Pons (tissue), 1 donor: ENCODE measurements at regions not wholly inside any gene's neighbourhood (a gene's known extent, or its start where the extent isn't known, plus 50 kb on each side); places are given as distances from the start of the nearest gene placed in this dataset.
"Not testable (repeated sequence)": the region's sequence is repeated elsewhere in the genome, so short reads cannot be mapped to it uniquely, and the experiment has no call there.

Experiments
- DNase-seq: peaks from one replicate; pipeline ENCODE4 v3.0.0-alpha.2; 2016; ENCODE audit warnings: low spot score

DNA sequence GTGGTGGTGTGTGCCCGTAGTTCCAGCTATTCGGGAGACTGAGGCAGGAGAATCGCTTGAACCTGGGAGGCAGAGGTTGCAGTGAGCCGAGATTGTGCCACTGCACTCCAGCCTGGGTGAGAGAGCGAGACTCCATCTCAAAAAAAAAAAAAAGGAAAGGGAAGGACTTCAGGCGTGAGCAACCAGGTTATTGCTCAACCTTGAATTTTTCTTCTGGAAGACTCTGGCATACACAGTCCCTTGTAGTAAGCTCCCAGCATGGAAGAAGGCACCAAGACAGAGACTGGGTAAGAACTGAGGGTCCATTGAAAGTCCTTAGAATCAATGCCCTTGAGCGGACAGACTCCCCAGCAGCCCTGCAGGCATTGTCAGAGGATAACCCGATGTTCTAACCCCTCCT lies 75.0 kb downstream of the C9orf50 start:
- DNase-seq = not testable (repeated sequence)

DNA sequence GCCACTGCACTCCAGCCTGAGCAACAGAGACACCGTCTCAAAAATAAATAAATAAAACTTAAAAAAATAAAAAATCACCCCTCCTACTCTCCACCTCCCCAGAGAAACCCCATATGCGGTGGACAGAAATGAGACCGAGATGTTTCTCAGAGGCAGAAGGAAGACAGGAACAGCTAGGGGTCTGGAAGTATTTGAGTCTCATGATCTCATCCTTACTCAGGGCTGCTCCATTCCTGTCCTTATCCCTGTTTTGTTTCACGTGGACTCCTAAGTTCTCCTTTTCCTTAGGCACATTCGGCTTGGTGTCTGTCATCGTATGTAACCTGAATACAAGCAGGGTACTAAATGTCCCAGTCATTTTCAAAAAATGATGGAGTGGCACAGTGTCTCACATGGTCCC lies 76.1 kb downstream of the C9orf50 start:
- DNase-seq = no peak

DNA sequence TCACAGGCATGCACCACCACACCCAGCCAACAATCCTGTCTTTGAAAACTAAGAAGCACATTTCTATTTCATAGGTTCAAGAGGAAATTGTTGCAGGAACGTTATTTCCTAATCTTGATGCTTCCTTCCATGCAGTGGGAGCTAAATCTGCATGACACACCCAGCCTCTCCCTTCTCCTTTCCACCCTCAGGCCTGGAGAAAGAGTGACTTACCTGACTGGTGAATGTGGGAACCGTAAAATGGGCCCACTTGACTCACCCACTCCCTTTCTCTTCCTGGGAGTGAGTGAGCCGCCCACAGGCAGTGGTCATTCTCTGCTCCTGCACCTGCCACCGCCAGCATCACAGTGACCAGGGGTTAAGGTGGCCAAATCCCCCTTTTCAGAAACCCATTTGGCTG lies 78.2 kb downstream of the C9orf50 start:
- no peak for DNase-seq

DNA sequence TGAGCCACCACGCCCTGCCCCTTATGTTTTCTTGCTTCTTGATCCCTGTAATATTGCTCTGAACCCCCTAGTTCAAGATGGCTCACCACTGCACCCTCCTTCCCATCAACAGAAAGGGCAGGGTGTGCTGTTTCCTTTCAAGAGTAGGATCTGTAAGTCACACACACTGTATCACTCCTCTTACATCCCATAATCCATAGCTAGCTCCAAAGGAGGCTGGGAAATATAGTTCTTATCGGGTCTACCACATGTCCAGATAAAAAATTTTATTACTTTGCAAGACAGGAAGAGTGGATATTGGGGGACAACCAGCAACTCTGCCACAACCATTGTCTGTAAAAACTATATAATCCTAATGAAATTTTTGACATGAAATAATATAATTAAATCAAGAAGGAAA lies 79.6 kb downstream of the C9orf50 start:
- DNase-seq = no peak

DNA sequence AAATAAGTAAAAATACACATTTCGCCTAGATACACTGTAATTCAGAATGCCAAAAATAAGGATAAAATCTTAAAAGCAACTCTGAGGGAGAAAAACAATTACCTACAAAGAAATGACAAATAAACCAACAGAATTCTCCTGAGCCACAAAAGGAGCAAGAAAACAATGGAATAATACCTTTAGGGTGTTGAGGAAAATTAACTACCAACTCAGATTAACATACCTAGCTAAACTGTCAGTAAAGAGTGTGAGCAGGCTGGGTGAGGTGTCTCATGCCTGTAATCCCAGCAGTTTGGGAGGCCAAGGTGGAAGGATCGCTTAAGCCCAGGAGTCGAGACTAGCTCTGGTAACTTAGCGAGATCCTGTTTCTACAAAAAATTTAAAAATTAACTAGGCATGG lies 81.5 kb downstream of the C9orf50 start:
- DNase-seq = no peak

DNA sequence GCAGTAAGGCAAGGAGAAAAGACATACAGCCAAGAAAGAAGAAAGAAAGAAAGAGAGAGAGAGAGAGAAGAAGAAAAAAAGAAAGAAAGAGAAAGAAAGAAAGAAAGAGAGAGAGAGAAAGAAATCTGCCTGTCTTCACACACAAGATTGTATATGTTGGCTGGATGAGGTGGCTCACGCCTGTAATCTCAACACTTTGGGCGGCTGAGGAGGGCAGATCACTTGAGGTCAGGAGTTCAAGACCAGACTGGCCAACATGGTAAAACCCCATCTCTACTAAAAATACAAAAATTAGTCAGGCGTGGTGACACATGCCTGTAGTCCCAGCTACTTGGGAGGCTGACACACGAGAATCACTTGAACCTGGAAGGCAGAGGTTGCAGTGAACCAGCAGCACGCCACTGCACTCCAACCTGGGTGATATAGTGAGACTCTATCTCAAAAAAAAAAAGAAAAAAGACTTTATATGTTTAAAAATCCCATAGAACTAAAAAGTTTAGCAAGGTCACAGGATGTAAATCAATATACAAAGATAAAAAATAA lies 89.0 kb downstream of the C9orf50 start:
- not testable (repeated sequence) for DNase-seq

DNA sequence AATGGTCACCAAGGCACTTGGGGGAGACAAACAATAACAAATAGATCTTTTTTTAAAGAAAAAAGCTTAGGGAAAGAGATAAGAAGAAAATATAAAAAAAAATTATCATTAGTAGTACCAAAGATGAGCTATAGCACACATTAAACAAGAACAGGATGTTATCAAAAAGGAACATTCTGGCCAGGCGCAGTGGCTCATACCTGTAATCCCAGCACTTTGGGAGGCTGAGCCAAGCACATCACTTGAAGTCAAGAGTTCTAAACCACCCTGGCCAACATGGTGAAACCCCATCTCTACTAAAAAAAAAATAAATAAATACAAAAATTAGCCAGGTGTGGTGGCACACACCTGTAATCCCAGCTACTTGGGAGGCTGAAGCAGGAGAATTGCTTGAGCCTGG lies 92.9 kb downstream of the C9orf50 start:
- DNase-seq = not testable (repeated sequence)

DNA sequence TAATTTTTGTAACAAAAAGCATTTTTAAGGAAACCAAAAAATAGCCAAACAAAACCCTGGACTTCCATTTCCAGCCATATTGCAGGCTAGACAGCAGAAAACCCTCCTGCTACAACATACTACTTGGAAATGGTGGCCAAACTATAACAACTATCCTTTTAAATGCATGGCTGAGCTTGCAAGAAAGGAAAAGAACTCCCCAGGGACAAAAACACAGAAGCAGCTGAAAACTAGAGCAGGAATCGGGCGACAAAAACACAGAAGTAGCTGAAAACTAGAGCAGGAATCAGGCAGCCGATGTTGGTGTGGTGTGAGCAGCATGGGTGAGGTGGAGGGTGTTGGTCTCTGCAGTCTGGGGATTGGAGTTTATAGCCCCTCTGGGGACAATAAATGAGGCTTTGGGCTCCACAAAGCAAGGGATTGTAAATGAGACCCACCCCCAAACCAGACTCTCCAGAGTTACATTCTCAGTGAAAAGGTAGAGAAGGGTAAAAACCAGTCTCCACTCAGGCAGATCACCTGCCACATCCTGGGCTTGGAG lies 95.2 kb downstream of the C9orf50 start:
- DNase-seq = no peak

DNA sequence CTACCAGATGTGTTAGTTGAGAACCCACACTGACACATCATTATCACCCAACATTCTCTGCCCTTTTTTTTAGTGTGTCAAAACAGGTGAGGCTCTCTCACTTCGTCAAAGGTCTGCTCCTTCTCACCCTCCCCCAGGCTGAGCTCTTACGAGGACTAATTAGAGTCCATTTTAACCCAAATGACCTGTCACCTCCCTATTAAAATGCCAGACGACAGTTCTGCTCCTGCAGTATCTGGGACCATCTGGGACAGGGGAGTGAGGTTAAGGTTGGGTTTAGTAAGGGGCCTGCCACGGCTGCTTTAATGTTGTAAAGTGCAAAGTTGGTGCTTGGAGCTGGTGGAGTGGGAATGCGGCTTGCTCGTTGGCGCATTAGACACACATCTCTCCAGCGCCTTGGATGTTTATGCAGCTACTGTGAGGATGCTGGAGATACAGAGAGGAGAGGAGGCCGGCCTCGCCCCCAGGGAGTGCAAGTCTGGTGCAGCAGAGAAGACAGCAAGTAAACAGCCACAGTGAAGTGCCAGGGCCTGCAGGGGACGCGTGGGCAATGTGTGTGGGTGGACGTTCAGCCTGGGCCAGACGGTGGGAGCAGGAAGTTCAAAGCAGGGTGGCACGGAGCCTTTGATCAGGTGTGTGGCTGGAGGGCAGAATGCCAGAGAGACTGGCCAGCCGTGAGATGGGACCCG lies 96.2 kb downstream of the C9orf50 start:
- no peak for DNase-seq

DNA sequence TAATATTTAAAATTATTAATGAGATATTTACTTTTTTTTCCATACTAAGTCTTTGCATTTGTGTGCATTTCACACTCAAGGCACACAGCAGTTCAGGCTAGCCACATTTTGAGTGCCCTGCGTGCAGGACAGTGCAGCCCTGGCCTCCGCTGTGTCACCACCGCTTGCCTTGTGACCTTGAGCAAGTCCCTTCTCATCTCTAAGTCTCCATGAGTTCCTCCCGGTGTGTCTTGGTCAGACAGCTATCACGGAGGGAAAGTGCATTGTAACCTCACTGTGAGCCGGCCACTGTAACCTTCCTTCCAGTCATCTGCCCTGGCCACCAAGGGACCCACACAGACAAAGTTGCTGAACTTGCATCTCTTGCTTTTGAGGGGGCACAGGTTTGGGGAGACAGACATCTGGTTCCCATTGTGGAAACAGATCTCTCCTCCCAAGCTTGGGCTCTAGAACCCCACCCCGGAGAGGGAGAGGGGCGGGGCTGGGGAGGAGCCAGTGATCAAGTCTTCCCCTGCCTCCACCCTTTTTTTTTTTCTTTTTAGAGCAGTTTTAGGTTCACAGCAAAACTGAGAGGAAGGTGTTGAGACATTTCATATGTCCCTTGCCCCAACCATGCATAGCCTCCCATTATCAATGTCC lies 96.8 kb downstream of the C9orf50 start:
- DNase-seq = no peak

DNA sequence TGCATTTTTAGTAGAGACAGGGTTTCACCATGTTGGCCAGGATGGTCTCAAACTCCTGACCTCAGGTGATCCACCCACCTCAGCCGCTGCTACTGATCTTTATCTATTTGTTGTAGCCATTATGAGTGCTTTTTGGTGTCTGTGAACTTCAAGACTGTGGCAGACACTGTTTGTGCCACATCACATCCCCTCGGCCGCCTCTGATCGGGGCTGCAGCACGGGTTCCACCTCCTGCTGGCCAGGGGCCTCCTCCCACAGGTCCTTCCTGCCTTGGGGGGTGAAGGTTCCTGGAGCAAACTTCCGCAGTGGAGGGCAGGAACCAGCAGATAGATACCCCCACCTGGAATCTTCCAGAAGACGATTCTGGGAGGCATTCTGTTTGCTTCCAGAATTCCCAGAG lies 98.5 kb downstream of the C9orf50 start:
- DNase-seq = no peak

DNA sequence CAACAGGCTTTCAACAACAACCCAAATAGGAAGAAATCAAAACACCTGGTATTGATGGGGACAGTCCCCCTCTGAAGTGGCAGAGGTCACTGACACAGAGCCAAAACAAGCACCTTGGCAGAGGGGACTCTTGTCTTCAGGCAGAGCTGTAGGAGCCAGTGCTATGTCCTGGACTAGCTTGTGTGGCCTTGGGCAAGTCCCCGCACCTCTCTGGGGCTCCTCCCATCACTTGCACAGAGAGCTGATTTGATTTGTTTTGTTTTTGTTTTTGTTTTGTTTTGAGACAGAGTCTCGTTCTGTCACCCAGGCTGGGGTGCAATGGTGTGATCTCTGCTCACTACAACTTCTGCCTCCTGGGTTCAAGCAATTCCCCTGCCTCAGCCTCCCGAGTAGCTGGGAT lies 100.8 kb downstream of the C9orf50 start:
- DNase-seq = no peak

DNA sequence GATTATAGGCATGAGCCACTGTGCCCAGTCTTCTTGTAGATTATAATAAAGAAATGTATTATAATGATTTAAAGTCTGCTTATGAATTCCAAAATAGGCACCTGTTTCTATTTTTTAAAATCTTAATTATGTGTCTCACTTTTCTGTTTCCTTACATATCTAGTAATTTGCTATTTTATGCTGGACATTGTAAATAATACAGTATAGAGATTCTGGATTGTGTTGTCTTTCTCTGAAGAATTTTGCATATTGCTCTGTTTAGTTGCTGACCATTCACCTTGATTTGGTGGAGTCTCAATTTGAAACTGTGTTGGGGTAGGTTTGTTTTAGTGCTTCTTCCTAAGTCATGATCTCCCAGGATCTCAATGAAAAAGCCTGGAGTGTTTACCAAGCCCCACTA lies 102.8 kb downstream of the C9orf50 start:
- no peak for DNase-seq

DNA sequence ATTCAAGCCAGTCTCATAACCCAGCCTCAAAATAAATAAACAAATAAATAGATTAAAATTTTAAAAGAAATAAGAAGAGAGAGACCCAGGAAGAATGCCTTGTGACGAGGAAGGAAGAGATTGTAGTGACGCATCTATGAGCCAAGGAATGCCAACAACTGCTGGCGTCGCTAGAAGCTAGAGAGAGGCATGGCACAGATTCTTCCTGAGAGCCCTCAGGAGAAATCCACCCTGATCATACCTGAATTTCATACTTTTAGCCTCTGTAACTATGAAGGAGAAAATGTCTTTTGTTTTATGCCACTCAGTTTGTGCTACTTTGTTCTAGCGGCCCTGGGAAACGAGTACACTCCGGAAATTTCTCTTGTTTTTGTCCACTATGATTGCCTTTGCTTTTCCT lies 103.9 kb downstream of the C9orf50 start:
- DNase-seq = no peak

DNA sequence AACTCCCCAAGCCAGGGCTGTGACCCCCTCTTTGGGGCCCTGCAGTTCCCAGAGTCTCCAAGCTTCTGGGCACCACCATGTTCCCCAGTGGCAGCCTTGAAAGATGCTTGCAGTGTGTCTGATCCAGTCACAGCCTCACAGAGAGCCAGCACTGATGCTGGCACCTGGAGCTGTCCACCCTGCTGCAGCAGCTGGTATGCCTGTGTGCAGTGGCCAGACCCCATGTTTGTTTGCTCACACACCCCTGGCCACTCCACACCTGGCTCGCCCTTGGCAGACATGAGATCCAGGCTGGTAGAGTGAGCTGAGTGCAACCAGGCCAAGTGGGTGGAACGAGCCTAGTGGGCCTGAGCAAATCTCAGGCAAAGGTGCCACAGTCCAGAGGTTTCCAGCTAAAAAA lies 106.0 kb downstream of the C9orf50 start:
- no peak for DNase-seq

DNA sequence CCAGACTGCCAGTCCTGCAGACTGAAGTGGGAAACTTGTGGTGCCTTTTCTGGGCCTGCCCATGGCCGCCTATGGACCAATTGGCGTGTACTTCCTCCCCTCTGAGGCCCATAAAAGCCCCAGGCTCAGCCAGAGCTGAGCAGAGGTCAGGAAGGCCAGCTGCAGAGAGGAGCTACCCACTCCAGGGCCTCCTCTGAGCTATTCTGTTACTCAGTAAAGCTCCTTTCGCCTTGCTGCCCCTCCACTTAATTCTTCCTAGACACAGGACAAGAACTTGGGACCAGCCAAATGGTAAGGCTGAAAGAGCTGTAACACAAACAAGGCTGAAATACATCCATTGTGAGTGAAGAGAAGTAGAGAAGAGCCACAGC lies 106.4 kb downstream of the C9orf50 start:
- no peak for DNase-seq

DNA sequence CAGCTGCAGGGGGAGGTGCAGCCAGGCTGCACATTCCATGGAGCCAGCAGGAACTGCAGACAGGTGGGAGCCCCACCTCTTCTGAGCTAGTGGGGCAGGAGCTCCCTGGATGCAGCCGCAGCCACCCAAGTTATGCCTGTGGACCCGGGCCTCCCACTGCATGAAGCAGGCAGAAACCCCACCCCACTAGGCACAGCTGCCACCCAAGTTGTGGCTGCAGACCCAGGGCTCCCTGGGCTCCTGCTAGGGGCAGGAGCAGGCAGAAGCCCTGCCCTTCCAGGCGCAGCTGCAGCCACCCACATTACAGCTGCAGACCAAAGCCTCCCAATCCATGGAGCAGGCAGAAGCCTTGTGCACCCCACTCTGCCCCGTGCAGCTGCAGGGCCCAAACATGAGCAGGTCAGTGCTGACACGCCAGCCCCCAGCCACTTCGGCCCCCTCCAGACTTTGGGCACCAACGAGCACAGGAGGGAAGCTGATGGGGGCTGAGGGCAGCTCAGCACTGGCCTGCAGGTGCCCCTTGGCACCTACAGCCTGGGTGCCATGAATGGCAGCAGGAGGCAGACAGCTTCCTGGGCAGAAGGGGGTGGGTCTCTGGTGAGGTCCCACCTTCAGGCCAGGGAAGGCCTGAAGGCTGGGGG lies 106.9 kb downstream of the C9orf50 start:
- DNase-seq = no peak

DNA sequence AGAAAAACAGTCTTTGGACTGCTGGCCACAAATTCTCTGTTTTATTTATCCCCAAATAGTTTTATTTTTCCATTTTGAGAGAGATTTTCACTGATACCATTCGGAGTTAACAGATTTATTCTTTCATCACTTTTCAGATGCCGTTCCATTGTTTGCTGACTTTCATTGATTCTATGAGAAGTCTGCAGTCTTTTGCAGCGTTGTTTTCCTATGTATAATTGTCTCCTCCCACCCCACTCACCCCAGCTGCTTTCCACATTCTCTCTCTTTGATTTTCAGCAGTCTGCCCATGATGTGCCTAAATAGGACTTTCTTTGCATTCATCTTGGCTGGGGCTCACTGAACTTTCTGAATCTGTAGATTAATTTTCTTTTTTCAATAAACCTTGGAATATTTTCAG lies 107.6 kb downstream of the C9orf50 start:
- no peak for DNase-seq

DNA sequence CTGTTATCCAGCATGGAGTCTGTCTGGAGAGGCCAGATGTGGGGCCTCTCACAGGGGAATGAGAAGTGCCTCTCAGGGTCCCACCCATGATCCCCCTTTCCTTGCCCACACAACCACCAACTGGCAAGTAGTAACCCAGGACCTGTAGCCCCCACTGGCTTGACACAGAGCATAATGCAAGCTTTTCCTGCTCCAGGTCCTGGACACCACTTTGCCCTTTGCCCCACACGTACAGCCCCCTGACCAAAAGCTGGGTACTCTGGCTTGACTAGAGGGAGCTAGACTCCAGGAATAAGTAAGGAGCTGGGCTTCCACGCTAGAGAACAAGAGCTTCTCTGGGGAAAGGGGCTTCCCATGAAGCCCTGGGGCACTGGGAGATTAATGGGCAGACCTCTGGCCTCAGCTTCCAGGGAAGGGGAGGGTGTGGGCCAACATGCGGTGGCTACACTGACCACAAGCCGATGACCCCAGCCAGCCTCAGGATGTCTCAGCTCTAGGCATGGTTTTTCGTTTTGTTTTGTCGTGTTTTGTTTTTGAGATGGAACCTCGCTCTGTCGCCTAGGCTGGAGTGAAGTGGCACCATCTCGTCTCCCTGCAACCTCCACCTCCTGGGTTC lies 109.5 kb downstream of the C9orf50 start:
- DNase-seq = no peak

DNA sequence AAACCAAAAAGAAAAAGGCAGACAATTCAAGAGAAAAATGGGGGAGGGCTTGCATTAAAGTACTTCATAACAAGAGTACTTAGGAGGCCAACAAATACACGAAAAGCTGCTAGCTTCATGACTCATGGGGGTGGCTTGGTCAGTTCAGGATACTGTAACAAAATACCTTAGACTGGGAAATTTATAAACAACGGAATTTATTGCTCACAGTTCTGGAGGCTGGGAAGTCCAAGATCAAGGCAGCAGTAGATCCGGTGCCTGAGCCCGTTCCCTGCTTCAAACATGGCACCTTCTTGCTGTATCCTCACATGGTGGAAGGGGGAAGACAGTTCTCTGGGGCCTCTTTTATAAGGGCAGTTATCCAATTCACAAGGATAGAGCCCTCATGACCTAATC lies 111.4 kb downstream of the C9orf50 start:
- DNase-seq = no peak

DNA sequence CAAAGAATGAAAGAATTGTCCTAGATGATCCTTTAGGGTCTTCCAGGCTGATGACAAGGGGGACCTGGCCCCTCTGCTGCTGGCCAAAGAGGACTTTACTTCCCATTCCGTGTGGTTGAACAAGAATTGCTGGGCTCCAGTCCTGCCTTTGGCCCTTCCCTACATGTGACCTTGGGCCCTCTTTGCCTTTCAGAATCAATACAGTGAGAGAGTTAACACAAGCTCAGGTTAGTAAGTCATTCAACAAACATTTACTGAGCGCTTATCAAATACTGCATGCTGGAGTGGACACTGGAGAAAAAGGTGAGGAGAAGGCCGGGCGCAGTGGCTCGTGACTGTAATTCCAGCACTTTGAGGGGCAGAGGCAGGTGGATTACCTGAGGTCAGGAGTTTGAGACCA lies 113.1 kb downstream of the C9orf50 start:
- no peak for DNase-seq

DNA sequence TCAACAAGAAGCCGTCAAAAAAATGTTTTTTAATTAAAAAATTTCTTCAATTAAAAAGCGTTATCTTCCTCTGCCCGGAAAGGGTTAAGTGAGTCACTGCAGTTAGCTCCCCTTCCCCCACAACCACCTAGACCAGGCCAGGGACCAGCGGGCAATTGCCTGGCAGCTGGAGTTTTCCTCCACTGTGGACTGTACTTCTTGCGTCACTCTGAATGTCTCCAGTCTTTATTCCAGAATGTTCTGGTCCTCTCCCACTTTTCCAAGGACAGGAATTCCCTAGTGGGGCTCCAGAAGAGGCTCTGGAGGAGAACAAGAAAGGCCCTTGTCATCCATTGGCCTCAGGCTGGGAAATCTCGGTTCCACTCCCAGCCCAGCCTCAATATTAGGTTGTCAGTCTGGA lies 114.0 kb downstream of the C9orf50 start:
- no peak for DNase-seq

DNA sequence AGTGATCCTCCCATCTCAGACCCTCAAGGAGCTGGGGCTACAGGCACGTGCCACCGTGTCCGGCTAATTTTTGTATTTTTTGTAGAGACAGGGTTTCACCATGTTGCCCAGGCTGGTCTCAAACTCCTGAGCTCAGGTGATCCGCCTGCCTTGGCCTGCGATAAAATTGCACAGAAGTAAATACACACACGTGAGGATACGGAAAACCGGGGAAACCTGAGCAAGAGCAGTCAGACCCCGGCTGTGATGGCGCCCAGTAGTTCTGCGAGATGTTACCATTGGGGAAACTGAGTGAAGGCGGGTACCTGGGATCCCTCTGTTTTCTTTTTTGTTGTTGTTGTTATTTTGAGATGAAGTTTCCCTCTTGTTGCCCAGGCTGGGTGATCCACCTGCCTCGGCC lies 114.9 kb downstream of the C9orf50 start:
- DNase-seq = no peak
